KOPT-K1 (cell line): ENCODE measurements at regions not wholly inside any gene's neighbourhood (a gene's known extent, or its start where the extent isn't known, plus 50 kb on each side); places are given as distances from the start of the nearest gene placed in this dataset.

Source experiments
- H3K27ac ChIP-seq: fragments of 200-600 bp; sonication (generic); 2 replicates; pipeline ENCODE4 v1.5.1; 2016; ENCODE audit warnings: antibody characterized with exemption, mild to moderate bottlenecking, low read depth, low read length; ENCODE audit not compliant: poor library complexity, severe bottlenecking
- H3K36me3 ChIP-seq: fragments of 200-600 bp; sonication (generic); 2 replicates; pipeline ENCODE4 v1.5.1; 2017; ENCODE audit warnings: antibody characterized with exemption, mild to moderate bottlenecking, low read length, moderate library complexity; ENCODE audit not compliant: insufficient read depth
- H3K9me3 ChIP-seq: fragments of 200-600 bp; sonication (generic); 2 replicates; pipeline ENCODE4 v1.5.1; 2017; ENCODE audit warnings: antibody characterized with exemption, low read length, mild to moderate bottlenecking; ENCODE audit not compliant: insufficient read depth, poor library complexity, severe bottlenecking

DNA sequence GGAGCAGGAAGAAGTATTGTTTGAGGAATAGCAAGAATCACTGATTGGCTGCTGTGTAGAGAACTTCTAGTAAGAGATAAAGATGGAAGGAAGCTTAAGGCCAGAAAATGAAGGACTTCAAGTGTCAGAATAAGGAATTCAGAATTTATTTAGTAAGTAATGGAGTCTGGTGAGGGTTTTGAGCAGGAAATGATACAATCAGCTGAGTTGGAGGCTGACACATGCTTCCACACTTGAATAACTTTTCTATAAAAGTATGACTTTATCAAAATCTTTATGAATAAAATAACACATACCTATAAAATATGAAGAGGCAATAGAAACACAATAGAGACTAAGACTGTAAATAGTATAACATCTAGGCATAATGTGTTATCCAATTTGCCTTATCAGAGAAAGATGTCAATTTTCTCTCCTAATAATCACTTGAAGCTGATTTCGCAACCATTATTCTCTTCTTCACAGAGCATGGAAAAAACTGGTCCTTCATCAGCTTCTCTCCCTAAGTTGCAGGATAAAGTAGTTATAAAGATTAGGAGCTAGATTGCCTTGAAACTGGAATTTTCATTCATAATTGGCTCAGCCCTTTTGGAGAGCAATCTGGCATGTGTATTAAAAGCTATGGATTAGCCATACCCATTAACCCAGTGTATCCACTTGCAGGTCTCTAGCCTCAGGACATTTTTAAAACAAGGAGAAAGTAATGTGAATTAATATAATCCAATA lies 143.4 kb downstream of the ZNF608 start:
- Histone ChIP-seq H3K36me3 (no peaks in the 10 kb centered on the region), H3K9me3 (no peaks in the 10 kb centered on the region), H3K27ac (no peak overlapping the region)

DNA sequence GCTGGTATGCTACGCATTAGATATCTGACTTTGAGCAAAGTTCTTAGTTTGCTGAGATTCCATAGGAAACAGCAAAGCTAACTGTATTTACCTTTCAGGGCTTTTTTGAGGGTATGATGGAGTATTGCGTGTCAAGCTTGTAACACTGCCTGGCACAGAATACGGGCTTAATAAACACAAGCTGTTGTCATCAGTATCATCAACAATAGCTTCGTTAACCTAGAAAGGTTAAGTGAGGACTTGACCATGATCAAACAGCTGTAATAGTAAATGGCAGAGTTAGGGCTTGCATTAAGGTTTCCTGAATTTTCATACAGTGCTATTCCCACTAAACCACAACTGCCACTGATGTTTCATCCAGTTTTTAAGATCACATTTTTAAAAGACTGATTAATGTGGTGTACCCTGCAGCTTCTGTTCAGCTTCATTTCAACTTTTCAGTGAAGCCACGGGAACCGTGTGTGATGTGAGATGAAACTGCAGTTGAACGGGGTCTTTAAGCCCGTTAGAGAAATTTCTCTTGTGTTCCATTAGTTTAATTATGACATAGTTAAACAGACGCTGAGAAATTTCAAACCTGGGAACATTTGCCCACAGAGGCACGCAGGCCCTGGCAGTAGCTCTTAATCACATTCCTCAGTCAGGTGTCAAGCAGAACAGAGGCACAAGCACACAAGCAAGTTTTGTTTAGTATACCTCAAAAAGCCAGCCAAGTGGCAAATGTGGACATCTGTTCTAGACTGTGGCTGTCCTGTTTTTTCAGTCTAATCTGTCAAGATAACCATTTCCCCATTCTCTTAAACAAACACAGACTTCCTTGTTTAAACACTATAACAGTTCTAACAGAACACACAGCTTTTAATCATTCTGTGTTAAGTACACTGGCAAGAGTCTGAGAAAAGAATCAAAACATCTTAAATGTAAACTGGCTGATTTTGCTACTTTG lies 147.1 kb downstream of the ZNF608 start:
- no peaks in the 10 kb centered on the region for H3K9me3 ChIP-seq
- no peak overlapping the region for H3K27ac ChIP-seq
- H3K36me3 ChIP-seq: no peaks in the 10 kb centered on the region

DNA sequence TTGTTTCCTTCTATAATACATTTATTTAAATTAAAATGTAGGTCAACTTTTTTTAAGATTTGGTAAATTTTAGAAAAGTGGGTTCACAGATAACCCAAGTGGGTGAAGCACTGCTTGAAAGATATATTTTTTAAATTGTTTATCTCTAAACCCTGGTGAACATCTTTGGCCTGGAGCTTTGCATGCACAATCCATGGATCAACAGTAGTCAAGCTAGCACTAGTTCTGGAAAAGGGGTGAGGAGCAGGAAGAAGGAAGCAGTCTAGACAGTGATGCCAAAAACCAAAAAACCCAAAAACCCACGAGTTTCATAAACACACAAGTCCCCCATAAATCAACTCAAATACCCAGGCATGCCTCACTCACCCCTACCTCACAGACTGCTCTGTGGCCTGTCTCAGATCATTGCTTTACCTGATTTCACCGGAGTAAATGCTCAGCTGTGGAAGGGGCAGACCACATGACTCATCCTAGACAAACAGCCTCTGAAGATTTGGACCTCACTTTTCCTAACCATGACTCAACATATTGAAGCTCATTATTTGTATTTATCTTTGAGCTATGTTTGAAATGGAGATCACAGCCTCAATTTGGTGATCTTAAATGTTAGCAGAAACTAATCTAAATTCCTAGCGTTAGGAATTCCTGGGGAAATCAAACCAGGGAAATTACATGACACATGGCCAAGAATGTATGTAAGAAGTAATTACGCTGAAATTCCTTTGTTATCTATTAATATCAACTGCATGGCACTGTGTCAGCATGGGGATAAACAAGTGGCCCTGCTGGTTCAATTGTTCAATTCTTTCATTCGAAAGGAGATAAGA lies 149.6 kb downstream of the ZNF608 start:
- H3K27ac ChIP-seq: no peak overlapping the region
- H3K36me3 ChIP-seq: no peaks in the 10 kb centered on the region
- no peaks in the 10 kb centered on the region for H3K9me3 ChIP-seq

DNA sequence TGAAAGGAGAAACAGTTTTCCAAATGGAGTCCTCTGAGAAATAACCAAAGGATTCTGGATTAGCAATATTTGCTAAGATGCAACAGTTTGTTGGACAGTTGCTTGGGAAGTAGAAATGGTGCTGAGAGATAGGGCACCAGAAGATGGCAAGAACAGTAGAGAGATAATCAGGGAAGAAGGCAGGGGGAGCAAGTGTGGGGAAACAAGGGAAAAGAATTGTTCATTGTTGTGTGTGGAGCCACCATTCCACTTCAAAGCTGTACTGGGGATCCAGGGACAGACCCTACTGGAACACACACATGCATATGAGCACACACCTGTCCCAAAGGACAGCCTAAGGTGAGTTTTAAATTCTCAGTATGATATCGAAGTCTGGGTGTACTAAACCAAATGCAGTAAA lies 152.5 kb downstream of the ZNF608 start:
- no peaks in the 10 kb centered on the region for H3K9me3 ChIP-seq
- H3K36me3 ChIP-seq: no peaks in the 10 kb centered on the region
- H3K27ac ChIP-seq: no peak overlapping the region

DNA sequence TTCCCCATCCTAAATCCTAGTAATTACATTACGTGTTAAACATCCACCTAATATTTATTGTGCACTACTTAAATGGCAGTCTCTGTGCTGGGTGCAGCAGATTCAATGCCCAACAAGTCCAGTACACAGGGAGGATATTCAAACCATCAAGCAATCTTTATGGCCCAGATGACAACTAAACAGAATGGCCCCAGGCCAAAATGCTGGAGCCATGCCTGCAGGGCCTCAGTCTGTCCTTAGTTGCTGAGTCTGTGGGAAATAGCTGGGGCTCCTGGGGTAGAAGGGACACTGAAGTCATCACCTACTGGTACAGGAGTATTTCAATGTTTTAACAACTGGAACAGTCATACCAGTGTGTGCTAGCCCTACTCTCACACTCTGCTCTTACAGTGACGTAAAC lies 153.5 kb downstream of the ZNF608 start:
- Histone ChIP-seq H3K27ac (no peak overlapping the region), H3K36me3 (no peaks in the 10 kb centered on the region), H3K9me3 (no peaks in the 10 kb centered on the region)

DNA sequence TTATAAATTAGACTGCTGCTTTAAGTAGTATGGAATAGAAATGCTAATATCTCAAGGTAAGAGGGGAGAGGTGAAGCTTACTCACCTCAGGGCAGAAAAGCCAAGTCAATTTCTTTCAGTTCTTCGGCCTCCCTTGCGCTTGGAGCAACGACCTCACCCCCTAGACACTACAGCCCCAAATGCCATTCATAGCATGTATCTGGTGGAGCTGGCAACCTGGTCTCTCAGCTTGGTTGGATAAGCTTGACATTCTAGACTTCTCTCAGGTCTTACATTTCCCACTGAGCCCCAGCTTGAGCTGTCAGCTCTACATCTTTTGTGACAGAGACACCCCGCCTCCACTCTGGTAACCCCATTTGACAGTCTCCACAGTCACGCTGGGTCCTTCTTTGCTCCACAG lies 154.9 kb downstream of the ZNF608 start:
- Histone ChIP-seq H3K36me3 (no peaks in the 10 kb centered on the region), H3K9me3 (no peaks in the 10 kb centered on the region), H3K27ac (no peak overlapping the region)

DNA sequence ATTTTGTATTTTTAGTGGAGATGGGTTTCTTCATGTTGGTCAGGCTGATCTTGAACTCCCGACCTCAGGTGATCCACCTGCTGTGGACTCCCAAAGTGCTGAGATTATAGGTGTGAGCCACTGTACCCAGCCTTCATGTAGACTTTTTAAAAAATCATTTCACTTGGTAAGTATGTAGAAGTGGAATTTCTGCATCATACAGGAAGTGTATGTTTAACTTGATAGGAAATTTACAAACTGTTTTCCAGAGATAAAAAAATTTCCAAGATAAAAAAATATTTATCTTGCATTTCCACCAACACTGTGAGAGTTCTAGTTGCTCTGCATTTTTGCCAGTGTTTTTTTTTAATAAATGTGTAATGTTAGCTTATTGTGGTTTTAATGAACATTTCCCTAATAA lies 155.8 kb downstream of the ZNF608 start:
- H3K9me3 ChIP-seq: no peaks in the 10 kb centered on the region
- H3K27ac ChIP-seq: no peak overlapping the region
- H3K36me3 ChIP-seq: no peaks in the 10 kb centered on the region

DNA sequence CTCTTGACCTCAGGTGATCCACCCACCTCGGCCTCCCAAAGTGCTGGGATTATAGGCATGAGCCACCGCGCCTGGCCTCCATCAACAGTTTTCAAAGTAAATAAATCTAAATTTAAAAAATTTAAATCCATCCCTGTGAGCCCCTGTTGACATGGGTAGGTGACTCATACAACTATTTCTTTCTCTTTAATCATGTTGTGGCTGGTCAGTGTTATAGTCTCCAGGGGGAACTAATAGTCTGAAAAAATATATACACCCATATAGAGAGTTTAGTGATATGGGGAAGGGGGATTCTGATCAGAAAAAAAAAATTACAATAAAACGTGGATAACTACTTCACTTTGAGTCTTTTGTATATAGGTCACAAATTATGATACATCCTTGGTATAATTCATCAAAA lies 159.2 kb downstream of the ZNF608 start:
- H3K27ac ChIP-seq: no peak overlapping the region
- H3K9me3 ChIP-seq: no peaks in the 10 kb centered on the region
- H3K36me3 ChIP-seq: no peaks in the 10 kb centered on the region

DNA sequence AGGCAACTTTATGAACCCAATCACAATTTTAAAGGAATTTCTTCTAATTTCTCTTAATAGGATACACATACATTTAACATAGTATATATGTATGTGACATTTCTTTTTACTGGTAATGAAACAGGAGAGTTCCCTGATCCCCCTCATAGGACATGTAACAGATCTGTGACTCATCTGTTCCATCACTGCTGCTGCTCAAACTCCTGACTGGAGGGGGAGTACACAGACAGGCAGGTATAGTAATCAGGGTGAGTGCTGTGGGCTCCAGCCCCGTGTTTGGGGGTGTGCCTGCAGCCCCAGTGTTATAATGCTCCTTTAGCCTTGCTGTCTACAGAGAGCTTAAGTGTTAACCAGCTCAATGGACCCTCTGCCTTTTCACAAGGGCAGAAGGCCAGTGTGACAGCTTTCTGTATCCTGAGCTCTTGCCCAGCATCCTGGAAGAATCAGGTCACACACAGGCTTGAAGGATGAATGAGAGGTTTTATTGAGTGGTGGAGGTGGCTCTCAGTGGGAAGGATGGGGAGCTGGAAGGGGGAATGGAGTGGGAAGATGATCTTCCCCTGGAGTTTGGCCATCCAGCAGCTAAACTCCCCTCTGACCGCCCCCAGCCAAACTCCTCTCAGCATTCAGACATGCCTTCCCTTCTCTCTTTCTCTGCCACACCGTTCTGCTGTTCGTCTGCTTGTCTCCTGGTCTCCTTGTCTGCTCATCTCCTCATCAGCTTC lies 161.3 kb downstream of the ZNF608 start:
- H3K9me3 ChIP-seq: no peaks in the 10 kb centered on the region
- no peaks in the 10 kb centered on the region for H3K36me3 ChIP-seq
- no peak overlapping the region for H3K27ac ChIP-seq

DNA sequence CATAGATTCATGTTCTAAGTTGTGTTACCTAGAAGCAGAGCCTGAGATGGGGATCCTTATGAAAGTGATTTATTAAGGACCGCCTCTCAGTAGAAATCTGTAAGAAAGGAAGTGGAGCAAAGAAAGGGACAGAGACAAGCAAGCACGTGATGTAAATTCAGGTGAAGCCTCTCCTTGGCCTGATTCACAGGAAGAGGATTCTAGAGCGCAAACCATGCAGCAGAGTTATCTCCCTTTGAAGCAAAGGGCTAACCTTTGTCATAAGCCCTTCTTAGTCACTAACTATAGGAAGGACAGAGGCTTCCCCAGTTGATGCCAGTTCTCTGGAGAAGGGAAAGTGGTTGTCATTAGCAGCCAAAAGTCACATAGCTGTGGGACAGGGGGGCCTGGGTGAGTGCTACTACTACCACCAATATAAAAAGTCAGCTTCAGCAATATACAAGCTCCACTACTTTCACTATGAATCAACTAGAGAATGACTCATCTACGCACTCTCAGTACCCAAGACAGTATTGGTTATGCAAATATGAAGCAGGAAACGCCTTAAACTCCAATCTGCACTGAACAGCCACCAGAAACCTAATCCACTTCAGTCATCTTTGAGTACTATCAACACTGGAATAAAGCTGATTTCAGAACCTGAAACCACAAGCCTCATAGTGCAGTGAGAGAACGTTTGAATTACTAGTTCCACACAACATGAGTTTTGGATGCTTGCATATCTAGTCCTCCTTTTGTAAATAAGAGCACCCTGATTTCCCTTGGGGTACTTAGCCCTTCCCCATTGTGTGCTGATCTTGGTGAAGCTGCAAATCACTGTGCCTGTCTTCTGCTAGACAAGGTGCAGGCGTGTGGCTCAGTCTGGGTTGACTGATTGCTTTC lies 162.7 kb downstream of the ZNF608 start:
- no peaks in the 10 kb centered on the region for H3K9me3 ChIP-seq
- H3K27ac ChIP-seq: no peak overlapping the region
- H3K36me3 ChIP-seq: no peaks in the 10 kb centered on the region

DNA sequence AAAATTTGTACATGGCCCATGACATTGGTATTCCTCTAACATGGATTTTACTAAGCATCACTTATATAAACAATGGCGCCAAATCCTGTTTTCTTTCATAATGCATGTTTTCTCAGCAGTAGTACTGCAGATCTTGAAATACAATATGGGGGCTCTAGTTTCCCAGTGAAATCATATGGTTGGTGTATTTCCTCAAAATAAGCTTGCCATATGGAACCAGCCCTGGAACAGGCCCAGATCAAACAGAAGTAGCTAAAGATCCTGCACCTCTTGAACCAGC lies 163.9 kb downstream of the ZNF608 start:
- H3K27ac ChIP-seq: no peak overlapping the region
- no peaks in the 10 kb centered on the region for H3K9me3 ChIP-seq
- H3K36me3 ChIP-seq: no peaks in the 10 kb centered on the region

DNA sequence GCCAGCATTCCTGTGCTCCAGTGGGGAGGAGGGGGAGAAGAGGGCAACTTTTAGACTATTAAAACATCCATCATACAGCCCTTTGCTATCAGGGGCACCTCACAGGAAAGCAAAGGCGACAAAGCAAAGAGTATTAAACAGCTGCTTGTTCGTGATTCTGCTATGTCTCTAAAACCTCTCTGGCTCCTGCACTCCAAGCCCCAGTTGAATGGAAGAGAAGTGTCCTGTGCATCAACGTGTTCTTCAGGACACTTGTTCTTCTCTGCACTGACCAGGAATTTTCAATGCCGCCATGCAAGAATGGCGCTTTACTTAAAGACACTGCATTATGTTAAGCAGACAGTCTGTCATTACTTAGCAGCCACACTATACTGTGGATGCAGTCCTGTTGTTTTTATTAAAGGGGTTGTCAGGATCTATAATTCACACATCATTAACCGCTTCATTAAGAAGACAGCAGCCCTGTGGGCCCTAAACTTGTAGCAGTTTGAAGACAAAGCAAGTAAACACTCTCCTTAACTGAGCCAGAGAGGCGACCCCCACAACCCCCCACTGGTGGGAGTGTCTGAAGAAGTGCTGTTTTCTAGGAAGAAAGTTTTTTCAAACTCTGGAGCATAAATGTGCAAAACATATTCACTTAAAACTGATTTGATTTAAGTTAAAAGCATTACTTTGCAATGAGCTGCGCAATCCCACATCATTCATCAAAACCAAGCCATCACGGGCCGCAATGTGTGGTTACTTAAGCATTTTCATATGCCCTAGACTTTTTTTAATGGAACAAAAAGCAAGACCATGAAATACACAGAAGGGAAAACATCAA lies 164.5 kb downstream of the ZNF608 start:
- H3K36me3 ChIP-seq: no peaks in the 10 kb centered on the region
- H3K27ac ChIP-seq: no peak overlapping the region
- no peaks in the 10 kb centered on the region for H3K9me3 ChIP-seq

DNA sequence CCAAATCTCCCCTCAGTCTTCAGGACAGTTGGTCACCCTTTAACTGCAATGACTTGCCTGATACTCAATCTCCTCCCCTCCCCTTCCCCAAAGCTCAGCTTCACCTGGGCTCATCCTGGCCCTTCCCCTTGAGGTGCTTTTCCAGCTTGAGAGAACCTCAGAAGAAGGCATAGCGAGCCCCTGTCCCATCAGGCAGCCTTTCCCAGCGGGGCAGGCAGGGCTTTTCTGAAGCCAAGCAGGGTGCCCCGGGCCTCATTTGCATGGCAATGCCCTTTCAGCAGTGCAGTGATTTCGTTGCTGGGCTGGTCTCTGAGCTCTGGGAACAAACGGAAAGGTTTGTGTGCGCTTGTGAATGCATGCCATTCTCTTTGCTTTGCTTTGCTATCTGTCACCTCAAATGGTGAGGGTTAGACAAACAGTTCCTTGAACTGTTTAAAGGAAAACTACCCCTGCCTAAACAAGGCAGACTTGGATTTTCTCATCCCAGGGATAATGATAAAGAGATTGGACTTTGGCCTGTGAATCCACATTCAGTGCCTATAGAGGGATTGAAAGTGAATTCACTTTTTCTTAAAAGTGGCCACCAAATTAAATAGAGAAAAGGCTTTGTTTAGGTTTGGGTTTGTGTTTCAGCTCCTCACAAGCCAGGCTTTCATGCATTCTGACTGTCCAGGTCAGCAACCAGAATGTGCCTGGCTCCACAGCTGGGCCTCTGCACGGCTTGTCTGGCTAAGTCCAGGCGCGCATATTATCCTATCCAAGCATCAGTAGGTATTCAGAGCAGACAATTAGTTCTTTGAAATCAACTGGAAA lies 165.3 kb downstream of the ZNF608 start:
- H3K36me3 ChIP-seq: no peaks in the 10 kb centered on the region
- H3K27ac ChIP-seq: no peak overlapping the region
- H3K9me3 ChIP-seq: no peaks in the 10 kb centered on the region
